DMS 273 (cell line): ENCODE measurements at regions not wholly inside any gene's neighbourhood (a gene's known extent, or its start where the extent isn't known, plus 50 kb on each side); places are given as distances from the start of the nearest gene placed in this dataset.

Experiments used
- DNase-seq: peaks from one replicate; lab custom pipeline; 2025; ENCODE audit not compliant: unreplicated experiment; lab: John Stamatoyannopoulos, UW

- no peak for DNase-seq
Measured at GRCh38 chr3:117534138-117534537, 824.6 kb downstream of the TUSC7 start.

DNA sequence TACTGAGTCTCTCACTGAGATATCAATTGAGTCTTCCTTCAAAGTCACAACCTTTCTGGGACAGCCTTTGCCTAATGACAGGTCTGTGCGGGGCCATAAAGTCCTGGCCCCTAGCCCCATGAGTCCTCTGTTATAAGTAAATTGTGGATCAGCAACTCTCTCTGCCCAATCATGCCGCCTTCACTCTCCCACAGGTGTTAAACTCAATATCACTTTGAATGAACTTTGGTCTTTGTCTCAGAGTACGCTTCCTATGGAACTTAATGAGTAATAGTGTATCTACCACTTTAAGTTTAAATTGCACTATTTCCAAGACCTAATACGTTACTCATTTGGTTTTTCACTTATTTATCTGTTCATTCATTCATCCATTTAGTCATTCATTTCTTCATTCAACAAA is 826.4 kb downstream of the TUSC7 start:
- DNase-seq, result no peak

DNA sequence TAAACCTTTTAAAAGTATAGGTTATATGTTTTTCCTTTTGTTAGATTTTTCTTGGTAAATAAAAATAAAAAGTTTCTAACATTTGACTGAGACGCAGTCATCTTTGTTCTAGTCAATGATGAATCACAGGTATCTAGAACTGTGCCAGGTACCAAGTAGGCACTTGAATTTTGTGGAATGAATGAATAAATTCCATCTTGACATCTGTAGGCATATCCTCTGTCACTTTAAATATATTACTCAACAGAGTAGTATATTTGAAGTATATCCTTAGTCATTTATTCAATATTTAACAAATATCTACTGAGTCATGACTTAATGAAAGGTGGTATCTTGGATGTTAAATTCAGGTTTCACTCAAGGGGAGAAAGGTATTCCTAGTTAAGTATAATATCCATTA is 828.4 kb downstream of the TUSC7 start:
- DNase-seq, result no peak

- DNase-seq, result no peak
Measured at GRCh38 chr3:117539729-117540128, 830.1 kb downstream of the TUSC7 start.

DNA sequence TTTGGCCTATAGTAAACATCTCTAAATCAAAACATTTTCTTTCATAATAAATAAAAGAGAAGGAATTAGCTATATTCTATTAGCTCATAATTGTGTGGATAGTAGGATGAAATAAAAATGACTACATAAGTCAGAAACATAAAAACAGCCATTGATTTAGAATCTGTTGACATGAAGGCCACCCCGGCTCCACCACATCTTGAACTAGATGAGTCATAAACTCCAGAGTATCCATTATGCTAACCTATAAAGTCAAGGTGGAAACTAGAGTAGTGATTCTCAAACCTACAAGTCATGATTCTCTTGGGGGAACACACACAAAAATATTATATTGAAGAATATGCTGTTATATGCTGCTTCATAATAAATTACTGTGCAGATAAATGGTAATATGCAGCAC is 831.0 kb downstream of the TUSC7 start:
- DNase-seq, result no peak

GRCh38 chr3:117541721-117542120 is 832.1 kb downstream of the TUSC7 start:
- DNase-seq, result no peak

DNA sequence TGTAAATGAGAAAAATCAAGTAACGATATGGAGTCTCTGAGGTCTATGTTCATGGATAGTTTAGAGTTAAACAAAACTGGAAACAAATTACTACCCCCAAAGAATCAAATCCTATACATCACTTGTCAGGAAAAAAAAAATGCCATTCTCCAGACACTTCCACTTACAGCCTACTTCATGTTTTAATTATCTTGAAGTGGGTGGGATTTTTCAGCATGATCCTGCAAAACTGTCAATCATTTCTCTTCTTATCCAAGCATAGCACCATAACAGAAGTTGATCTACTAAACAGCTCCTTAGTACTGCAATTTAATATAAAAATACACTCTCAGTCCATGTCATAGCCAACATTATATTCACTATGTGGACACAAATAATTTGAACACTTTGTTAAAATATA is 833.9 kb downstream of the TUSC7 start:
- DNase-seq, result no peak

- no peak for DNase-seq
Measured at GRCh38 chr3:117545484-117545883, 835.9 kb downstream of the TUSC7 start.

DNA sequence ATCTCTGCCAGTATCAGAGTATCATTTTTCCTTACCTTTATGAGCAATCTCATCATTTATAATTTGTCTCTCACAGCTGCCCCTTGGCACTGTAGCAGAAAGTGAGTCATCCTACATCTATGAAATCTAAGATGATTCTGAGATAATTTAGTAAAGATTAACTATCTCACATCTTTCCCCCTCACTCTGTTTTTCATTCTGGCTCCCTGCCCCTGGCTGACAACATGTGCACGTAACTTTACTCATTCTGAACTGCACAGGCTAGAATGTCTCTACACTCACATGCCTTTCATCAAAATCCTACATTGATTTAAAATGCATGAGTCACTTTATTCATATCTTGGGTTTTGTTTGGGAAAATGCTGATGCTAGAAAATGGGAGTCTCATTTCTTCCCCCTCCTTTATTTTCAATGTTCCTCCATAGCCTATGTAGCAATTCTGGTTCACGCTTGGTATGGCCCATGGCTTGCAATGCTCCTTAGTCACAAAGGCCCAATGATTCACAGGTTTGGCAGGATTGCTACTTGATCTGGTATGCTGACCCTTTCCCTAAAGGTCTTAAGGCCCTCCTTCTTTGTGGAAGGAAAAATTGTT is 838.5 kb downstream of the TUSC7 start:
- peak; percentile 10 for DNase-seq

DNA sequence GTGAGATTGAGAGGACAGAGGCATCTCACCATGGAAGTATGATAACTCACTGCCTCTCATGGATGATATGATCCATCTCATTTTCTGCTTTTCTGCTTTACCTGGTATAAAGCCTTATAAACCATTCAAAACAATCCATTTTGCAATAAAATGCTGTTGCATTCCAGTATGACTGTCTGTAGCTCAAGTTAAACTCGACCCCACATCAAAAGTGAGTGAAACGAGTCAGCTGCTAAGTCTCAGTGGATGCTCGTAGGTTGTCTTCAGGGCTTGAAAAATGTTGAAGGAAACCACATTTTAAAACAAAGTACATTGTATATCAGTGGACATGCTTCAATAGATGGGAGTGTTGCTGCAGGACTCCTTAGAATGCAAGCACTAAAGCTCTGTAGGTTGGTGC is 839.0 kb downstream of the TUSC7 start:
- no peak for DNase-seq

DNA sequence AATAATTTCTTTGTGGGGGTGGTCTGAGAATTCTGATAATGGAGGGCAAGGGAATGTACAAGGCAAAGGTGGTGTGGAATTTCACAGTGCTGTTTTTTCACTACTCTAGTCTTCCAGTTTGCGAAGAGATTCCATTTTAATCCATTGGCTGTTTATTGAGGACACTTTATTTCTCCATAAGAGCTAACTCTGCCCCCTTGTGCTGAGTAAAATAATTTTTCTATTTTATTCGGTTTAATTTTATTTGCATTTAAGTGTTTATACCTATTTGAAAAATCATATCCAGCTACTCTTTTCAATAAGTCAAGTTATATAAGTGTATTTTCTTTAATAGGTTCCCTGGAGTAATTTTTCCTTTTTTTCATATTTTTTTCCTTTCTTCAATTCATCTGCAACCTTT is 840.1 kb downstream of the TUSC7 start:
- peak; percentile 27 for DNase-seq

- no peak for DNase-seq
Measured at GRCh38 chr3:117550766-117551165, 841.2 kb downstream of the TUSC7 start.

DNA sequence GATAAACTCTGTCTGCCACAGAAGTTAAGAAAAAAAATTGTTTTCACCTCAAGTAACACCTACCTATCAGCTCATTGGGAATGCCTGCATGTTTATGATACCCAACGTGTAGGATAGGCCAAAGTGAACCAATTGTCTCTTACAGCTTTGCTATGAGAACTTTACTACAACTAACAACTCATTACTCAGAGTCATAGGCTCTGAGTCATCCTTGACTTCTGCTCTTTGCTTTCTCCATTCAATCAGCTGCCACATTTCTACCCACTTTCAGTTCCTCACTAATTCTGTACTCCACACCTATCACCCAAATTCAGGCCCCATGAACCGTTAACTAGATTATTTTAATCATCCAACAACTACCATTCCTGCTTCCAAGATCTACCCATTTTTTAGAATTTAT is 843.9 kb downstream of the TUSC7 start:
- DNase-seq, result no peak

DNA sequence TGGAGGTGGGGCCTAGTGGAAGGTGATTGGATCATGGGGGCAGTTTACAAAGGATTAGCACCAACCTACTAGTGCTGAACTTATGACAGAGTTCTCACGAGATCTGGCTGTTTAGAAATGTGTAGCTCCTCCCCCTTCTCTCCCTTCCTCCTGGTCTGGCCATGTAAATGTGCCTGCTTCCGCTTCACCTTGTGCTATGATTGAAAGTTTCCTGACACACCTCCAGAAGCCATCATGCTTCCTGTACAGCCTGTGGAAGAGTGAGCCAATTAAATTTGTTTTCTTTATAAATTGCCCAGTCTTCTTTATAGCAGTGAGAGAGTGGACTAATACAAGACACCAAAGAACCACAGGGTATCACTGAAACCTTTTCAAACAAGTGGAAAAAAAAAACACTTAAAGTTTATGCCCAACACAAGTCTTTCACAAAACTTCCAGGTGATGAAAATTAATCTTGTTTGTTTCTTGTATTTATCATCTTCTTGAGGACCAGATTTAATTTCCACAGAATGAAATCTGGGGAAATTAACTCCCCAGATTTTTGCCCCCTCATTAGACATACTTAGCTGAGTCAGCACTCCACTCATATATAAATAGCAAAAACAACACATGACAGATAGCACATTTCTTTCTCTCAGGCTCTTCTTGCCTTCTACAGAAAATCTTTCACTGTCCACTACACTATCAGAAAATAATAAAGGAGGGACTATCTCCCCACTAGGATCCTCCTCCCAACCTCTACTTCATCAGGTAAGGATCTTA is 847.2 kb downstream of the TUSC7 start:
- DNase-seq, result no peak

DNA sequence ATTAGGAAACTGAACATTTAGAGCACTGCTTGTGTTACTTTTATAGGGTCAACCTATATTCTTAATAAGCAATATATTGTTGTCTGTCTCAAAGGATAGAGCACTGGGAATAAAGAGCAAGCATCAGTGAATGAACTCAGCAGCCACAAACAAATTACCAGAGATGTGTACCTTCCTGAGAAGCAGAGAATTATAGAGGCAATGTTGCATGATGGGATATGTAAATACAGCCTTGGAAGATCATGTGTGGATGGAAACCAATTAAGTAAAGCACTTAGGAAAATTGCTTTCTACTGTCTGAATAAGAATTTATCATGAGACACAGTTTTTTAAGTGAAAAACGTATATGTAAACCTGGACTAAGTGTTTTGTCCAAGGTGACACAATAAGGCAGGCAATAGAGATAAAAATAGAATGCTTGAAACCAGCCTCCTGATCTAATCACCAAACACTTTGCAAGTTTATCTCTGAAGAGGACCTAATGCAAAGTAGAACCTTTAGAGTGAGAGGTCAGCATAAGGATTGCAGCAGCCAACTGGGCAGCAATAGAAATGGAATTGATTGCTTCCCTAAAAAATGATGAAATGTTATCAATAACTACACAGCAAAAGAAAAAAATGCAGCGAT is 848.0 kb downstream of the TUSC7 start:
- no peak for DNase-seq

DNA sequence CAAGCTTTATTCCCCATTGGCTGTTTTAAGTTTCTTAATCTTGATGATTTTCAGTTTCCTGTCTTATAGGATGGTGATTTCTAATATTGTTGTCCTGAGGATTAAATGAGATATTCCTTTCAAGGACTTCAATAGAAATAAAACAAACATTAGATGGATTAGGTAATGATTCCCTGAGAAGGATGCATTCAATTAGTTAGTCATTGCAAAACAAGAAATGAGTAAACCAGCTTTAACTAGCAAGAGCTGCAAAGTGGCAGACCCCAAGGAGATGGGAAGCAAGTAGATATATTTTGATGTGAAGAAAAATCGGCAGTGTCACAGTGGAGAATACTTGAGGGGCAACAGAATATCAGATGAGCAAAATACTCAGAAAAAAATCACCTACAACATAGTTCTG is 849.1 kb downstream of the TUSC7 start:
- no peak for DNase-seq

GRCh38 chr3:117562000-117562399 is 852.4 kb downstream of the TUSC7 start:
- DNase-seq, result no peak

GRCh38 chr3:117563063-117563462 is 853.5 kb downstream of the TUSC7 start:
- DNase-seq, result no peak

- DNase-seq, result no peak
Measured at GRCh38 chr3:117565777-117566176, 856.2 kb downstream of the TUSC7 start.

DNA sequence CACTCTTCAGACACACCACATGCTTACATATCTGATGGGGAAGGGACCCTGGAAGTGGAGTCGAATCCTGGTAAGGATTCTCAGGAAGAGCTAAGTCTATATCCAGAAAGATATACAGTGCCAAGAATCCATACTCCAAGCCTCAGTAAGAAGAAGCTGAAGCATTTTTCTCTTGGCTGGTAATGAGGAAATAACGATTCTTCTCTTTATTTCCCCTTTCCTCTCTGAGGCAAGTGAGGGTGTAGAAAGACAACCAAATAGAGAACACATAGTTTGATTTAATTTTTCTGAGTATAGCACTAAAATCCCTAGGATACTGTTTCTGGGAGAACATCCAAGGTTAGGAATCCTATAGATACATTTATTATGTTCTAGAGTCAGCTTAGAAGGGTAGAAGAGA is 857.3 kb downstream of the TUSC7 start:
- DNase-seq, result no peak

DNA sequence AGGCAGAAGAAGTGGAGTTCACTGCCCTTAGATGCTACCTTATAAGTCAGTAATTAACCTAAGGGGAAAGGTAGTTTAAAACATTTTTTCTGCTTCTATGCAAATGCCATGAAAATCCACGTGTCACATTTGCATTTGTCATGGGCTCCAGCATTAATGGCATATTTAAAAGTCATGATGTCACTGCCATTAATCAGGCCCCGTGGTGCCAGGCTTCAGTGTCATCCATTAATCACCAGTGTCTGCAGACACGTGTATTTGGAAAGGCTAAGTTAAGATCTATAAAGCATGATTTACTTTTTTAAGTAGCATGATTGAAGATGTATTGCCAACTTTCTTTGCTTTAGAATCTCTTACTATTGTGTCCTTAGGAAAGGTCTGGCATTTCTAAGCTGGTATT is 857.8 kb downstream of the TUSC7 start:
- no peak for DNase-seq

DNA sequence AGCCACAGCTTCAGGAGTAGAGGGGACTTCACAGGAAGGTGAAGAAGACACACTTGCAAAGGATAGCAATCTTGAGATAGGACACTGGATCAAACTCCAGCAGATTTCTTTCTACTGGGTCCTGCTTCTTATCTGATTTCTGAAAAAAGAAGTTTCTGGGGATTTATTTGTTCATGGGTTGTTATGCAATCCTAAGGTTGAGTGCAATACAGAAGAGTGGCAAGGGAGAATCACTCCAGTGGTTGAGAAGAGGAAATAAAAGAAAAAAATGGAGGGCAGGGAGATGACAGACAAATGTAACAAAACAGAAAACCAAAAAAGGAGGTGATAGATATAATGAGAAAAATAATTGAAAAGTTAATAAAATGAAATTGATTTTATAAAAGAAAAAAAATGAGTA is 858.3 kb downstream of the TUSC7 start:
- DNase-seq, result no peak

DNA sequence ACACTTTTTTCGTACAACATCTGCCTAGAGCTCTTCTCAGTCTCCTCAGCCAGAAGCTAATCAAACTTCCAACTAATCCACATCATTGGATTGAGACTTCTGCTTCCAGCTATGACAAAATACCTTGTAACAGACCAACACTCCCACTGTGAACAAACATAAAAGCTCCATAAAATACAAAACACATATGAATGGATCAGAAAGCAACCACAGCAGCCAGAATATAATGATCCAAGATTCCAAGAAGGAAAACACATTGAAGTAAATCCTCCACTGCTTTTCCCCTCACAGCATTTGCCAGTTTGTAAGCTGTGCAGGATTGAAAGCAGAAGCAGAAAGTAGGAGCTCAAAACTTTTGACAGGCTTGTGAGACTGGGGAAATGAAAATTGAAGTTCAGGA is 863.2 kb downstream of the TUSC7 start:
- DNase-seq, result no peak
